HG02642 (cell line): ENCODE measurements at regions not wholly inside any gene's neighbourhood (a gene's known extent, or its start where the extent isn't known, plus 50 kb on each side); places are given as distances from the start of the nearest gene placed in this dataset.
"Not testable (repeated sequence)": the region's sequence is repeated elsewhere in the genome, so short reads cannot be mapped to it uniquely, and the experiment has no call there.

Experiments used
- ATAC-seq: cut with Tn5 transposase; IDR thresholded peaks from one replicate; pipeline ENCODE4 v1.9.1; 2021; ENCODE audit warnings: mild to moderate bottlenecking; ENCODE audit not compliant: unreplicated experiment, poor library complexity

DNA sequence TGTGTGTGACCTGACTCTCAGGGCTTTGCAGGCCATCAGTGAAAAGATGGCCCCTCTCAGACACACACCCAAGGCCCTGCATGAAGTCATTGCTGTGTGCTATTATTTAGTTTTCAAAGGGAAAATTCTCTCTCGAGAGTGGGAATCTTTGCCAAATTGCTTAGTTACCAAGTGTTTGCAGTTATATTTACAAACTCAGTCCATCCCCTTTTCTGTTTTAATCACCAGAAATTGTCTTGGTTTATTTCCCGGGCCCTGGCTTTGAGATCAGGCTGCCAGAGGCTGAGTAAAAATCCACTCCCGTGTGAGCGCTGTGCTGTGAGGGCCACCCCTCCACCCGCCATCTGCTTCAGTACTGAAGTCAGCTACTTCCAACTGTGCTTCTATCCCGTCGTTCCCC is 163.1 kb downstream of the SOD2 start:
- ATAC-seq = no peak

GRCh38 chr6:159527351-159527750 is 165.7 kb downstream of the SOD2 start:
- ATAC-seq = no peak

- no peak for ATAC-seq
Observed at GRCh38 chr6:159525445-159526025, 167.5 kb downstream of the SOD2 start.

- ATAC-seq = no peak
Observed at GRCh38 chr6:159522877-159523547, 170.0 kb downstream of the SOD2 start.

- no peak for ATAC-seq
Observed at GRCh38 chr6:159521962-159522361, 171.1 kb downstream of the SOD2 start.

DNA sequence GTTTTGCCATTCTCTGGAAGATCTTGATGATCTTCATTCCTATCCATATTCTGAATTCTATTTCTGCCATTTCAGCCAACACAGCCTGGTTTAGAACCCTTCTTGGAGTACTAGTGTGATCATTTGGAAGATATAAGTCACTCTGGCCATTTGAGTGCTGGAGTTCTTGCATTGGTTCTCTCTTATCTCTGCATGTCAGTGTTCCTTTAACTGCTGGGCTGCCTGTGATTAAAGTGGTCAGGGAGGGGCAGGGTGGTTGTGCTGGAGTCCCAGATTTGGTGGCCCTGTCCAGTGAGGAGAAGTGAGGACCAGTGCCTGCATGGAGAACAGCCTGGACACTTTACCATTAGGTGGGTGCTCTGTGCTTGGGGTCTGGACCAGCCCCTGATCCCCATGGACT is 173.0 kb downstream of the SOD2 start:
- ATAC-seq = no peak

- not testable (repeated sequence) for ATAC-seq
Observed at GRCh38 chr6:159515811-159516210, 177.2 kb downstream of the SOD2 start.

DNA sequence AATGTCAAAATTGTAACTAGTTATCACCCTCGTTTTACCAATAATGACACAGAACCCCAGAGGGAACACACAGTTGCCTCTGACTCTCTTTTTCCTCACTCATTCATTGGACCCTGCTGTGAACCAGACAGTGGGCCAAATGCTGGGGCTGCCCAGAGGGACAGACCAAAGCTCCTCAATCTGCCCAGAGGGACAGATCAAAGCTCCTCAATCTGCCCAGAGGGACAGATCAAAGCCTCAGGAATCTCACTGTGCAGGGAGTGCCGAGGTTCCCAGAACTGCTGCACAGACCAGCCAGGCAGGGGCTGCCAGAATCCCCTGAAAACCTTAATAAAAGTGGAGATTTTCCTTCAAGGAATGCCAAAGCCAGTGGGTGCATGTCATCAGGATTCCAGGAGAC is 179.1 kb downstream of the SOD2 start:
- ATAC-seq = no peak

DNA sequence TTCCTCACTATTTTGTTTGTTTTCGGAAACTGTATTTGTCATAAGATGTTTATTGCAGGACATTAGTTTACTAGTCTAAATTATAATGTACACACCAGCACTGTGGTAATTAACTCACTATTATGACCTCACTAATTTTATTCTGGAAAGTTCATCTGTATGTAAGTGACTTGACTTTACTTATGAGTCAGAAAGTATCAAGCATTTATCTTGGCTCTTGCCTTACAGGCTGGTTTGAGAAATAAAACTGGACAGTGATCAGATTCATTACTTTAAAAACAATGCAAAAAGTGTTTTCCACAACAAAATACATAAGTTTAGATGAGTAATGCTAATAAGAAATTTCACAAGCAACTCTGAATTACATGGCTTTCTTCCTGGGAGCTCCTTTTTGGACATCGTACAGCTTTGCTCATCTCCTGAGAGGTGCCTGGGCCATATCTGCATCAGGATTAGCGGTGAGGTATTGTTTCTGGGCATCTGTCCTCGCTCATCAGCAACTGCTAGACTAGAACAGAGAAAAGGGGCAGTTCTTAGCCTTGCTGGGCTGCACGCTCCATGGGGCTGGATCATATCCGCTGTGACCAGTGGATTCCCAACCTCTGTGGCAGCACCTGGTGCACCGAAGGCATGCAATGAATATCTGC is 179.8 kb downstream of the SOD2 start:
- ATAC-seq = no peak

- ATAC-seq = no peak
Observed at GRCh38 chr6:159512571-159512970, 180.5 kb downstream of the SOD2 start.

DNA sequence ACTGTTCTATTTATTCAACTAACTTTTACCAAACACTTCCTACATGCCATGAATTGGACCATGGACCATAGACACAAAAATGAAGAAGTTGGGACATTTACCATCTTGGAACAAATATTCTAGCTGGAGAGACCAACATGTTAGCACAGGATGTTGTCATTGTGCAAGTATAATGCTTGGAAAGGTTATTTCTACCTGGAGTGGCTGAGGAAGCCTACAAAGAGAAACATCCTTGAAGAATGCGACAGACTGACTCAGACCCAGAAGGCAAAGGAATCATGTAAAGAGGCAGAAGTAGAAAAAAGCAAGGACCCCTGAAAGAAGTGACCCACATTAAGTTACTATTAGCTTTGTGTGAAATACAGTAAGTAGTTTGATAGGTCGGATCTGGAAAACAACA is 180.9 kb downstream of the SOD2 start:
- no peak for ATAC-seq

DNA sequence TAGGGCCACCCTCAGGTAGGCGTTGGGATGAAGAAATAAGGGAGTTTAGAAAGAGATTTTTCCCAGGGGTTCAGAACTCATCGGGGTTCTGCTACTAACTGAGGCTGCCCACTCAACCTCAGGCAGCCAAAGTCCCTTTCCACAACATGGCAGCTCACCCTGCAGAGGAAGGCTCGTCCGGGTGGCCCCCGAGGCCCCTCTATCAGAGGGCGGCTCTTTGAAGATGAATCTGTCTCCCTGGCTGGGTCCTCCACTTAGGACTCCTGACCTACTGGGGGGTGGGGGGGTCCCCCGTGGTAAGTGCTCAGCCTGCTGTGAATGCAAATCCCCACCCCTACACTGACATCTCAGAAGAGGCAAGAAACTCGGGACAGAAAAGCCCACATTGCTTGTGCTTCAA is 182.9 kb downstream of the SOD2 start:
- ATAC-seq = no peak

GRCh38 chr6:159508931-159509330 is 184.1 kb downstream of the SOD2 start:
- no peak for ATAC-seq

DNA sequence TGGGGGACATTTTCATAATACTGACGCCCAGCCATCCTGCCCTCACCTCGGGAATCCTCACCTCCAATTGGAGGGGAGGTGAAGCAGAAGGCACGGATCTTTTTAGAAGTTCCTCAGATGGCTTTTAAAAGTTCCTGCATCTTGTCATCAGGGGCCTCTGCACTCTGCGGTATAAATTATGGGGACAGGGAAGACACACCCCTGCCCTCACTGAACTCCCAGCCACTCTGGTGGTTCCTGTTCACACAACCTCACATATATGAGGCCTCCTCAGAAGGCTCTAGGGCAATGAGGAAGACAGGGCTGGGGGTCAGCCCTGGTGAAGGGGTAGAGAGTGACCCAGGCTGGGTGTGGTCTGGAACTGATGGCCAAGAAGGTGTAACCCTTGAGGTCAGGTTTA is 187.0 kb downstream of the SOD2 start:
- no peak for ATAC-seq

DNA sequence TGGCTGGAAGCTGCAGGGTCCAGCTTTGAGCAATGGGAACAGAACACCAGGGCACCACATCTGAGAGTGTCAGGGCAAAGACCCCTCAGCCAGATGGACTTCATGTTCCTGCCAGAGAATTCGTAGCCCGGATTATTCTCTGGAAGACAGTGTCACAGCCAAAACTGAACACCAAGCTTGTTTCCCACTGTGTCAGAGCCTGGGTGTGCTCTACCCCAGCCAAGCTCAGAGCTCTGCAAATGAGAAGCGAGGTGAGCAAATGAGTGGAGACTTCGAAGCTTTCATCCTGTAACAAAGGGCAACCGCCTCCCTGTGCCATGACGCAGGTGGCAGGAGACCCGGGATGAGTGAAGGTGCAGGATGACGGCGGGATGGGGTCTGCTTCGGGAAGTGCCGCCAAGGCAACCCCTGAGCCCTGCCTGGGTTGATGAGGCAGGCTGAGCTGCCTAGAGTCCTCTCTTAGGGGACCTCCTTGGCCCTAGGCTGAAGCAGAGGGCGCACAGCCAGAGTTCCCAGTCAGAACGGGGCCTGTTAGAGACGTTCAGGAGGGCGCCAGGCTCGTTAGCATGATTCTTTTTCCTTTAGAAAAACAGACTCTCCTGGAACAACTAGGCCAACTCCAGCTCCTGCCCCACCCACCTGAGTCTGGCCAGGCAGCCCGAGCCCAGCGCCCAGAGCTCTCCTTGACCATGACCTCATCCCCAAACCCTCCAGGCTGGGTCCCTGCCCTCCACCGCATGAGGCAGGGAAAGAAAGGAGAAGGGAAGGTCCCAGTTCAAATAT is 187.7 kb downstream of the SOD2 start:
- ATAC-seq = no peak

DNA sequence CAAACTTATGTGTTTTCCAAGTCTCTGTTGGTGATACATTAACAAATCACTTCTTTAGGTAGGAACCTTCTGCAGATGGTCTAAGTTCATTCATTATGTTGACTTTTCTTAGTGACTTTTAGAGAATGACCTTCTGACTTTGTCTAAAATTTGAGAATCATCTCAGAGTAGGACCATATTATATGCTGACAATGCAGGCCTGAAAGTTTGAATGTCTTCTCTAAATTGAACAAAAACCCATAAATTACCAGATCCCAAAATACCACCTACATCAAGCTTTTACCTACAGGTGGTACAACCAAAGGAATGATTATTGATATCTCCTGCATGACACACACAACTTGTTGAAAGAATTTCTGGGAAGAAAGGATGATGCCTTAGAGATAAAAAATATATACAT is 191.5 kb downstream of the SOD2 start:
- ATAC-seq = no peak

DNA sequence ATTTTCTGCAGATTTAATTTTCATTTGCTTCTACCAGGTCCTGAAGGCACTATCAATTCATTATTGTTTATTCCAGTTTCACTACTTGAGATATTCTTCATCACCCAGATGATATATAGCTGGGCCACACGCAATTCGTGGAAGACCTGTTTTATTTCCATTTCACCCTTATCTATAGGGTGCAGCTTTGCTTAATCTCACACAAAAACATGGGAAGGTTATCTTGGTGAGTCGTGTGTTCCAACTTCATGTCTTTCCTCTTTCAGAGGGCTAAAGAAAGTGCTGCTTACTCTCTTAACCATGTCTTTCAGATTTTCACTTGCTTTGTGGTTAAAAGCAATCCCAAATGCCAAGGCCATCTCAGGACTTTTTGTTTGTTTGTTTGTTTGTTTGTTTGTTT is 194.0 kb downstream of the SOD2 start:
- ATAC-seq = no peak

DNA sequence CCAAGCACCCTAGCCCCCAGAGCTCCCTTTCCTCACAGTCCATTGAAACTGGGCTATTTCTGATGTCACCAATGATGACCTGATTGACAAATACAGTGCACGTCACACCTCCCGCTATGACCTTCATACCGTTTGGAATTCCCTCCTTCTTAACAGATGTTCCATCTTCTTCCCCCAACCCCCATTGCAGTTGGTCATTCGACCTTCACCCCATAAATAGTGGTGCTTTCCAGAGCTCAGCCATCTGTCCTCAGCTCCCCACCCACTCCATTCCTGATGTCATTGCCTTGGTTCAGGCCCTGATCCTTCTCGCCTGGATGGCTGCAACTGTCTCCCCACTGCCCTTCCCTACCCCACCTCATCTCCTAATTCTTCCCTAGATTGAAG is 198.5 kb downstream of the SOD2 start:
- no peak for ATAC-seq

DNA sequence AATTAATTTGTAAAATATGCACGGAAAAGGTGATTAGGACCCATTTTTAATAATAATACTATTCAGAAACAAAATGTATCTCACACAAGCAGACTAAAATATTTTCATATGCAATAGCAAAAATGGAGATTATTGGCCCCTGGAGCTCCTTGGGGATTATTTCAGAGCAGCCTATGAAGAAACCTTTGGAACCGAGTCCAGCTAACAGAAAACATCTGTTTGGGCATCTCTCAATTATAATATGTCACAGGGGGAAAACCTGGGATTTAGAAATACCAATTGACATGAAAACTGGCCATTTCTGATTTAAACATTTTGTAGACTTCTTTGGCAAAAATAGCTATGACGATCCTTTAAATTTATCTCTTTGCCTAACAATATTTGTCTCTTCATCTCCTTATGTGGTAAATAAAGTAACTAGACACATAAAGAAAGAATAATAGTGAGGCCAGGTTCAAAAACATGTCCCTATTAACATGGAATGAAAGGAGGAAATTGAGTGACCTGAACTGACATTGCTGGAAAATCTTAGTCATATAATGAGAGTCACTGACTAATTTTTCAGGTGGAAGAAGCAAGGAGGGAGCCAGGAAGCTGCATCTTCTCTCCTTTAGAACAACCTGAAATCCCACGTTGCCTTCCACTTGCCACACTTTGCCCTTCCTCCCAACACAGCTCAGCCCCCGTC is 199.0 kb downstream of the SOD2 start:
- ATAC-seq = no peak

DNA sequence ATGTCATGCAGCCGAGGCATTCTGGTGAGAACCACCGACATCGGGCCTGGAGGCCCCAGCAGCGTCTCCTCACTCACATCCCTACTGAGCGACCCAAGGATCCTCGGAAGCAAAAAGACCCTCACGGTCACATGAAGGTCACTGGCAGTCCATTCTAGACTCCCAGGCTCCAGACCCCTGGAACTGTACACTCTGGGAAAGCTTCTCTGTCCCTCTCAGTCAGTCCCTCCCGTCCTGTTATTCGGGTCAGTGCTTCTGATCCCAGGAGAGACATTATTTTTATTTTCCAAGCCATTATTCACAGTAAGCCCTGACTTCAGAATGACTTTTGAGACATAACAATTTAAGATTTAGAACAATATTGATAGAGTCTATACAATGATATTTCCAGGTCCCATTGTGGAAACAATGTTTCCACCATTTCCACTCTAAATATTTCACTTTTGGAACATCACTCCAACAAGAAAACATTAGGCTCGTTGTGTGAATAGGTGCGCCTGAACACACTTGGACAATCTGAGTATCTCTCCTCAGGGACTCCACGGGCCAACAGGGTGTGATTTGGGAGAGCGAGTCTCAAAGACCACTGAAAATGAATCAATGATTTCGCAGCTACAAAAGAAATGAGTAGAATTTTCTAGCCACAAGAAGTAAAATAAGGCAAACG is 199.7 kb downstream of the SOD2 start:
- no peak for ATAC-seq
